GM12865 (cell line): ENCODE measurements at regions not wholly inside any gene's neighbourhood (a gene's known extent, or its start where the extent isn't known, plus 50 kb on each side); places are given as distances from the start of the nearest gene placed in this dataset.
"Not testable (repeated sequence)": the region's sequence is repeated elsewhere in the genome, so short reads cannot be mapped to it uniquely, and the experiment has no call there.

Source experiments
- DNase-seq: peaks from one replicate; pipeline ENCODE4 v3.0.0; 2010; ENCODE audit warnings: low read depth
- H3K4me3 ChIP-seq: 2 replicates; pipeline ENCODE4 v1.5.1; 2011; ENCODE audit warnings: mild to moderate bottlenecking, low read depth, low read length, control low read depth
- TF ChIP-seq, protein P1 (sequence below): IDR thresholded peaks from 2 replicates; pipeline ENCODE4 v1.5.1; 2011; ENCODE audit warnings: low read length, control low read depth, low read depth, inconsistent platforms; ENCODE audit not compliant: insufficient read depth; ENCODE audit errors: missing control alignments

DNA sequence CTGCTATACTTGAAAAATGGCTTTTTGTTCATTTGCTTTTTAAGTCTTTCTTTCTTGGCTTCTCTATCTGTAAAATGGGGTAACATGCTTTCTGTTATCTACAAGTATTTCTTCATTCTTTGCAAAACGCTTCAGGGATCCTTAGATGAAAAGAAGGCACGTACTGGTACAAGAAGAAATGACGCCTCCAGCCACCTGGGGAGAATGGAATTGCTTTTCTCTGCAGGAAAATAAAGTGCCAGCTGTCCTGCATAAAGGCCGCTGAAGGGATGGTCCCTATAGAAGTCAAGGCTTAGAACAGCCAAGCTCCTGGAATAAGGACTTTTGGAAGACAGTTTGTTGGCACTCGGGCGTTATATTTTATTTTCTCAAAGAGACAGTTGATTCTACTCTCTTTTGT is 210.8 kb upstream of the RASGEF1B start:
- no peak overlapping the region for H3K4me3 ChIP-seq
- no peak for DNase-seq
- TF ChIP-seq, protein P1, sequence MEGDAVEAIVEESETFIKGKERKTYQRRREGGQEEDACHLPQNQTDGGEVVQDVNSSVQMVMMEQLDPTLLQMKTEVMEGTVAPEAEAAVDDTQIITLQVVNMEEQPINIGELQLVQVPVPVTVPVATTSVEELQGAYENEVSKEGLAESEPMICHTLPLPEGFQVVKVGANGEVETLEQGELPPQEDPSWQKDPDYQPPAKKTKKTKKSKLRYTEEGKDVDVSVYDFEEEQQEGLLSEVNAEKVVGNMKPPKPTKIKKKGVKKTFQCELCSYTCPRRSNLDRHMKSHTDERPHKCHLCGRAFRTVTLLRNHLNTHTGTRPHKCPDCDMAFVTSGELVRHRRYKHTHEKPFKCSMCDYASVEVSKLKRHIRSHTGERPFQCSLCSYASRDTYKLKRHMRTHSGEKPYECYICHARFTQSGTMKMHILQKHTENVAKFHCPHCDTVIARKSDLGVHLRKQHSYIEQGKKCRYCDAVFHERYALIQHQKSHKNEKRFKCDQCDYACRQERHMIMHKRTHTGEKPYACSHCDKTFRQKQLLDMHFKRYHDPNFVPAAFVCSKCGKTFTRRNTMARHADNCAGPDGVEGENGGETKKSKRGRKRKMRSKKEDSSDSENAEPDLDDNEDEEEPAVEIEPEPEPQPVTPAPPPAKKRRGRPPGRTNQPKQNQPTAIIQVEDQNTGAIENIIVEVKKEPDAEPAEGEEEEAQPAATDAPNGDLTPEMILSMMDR, result no peak

DNA sequence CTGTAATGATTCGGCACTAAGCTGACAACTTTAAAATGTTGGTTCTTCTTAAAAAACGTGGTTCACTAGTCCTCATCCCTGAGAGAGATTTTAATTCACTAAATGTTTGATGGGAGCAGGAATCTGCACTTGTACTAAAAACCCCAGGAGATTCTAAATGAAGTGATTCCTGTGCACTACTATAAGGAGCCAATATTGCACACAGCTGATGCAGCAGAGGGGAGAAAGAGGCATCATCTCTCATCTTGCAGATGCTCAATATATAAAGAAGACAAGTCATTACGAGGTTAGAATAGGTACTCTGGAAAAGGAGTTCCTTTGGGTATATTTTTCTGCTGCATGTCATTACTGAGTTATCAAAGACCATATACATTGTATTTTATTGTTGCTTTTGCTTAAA is 207.6 kb upstream of the RASGEF1B start:
- no peak overlapping the region for H3K4me3 ChIP-seq
- DNase-seq, result no peak
- TF ChIP-seq, protein P1, result no peak

DNA sequence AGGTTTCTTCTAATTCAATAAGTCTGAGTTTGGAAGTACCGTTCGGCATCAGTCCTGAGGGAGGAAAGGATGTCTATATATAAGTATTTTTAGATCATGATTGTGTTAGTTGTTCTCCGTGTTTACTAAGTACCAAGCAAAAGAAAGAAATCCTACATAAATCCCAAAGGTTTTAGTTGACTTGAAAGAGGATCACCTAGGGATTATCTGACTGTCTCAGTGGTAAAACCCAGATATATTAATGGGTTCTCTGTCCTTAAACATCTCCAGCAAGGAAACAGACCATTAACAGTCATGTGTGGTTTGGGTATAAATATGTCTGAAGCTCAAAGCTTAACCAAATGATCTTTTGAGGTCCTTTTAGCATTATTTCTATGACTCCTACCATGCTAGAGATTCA is 207.1 kb upstream of the RASGEF1B start:
- no peak overlapping the region for H3K4me3 ChIP-seq
- no peak for DNase-seq
- TF ChIP-seq, protein P1, result no peak

DNA sequence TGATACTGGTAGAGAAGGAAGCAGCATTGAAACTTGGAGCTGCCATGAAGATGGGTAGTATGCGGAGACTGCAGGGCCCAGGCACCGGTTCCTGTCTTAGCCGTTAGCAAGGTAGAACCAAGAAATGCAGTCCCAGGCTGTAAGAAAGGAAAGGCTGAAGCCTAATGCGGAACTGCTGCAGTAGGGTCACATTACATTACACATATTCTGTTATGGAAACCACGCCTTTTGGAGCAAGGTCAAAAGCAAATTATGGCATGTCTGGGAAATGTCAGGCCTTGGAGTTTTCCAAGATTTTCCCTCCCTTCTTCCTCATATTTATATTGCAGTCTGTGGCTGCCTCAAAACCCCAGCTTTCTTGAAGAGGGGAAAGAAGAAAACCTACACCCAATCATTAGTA is 204.8 kb upstream of the RASGEF1B start:
- no peak for DNase-seq
- H3K4me3 ChIP-seq, result no peak overlapping the region
- TF ChIP-seq, protein P1, result no peak

DNA sequence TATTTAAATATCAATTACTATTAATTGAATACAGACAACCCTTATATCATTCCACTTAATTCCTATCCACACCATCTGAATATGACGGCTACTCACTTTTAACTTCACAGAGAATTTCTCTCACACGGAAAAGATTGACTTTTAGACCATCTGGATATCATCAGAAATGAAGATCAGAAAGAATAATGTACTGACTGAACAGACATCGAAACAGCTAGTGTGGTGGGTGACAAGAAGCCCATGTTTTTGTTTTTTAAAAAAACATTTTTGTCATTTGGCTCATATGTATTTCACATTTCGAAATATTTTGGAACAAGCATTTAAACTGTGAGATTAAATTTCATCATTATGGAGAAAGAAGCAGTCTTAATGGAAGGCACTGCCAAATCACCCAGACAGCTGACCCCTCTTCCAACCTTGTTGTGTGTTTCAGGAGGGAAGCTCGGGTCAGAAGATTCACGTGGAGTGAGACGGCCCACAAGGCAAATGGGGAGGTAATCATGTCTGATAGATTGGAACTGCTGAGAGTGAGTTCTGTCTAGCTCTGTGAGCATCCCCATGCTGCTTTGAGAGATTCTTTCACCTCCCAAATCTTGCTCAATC is 204.2 kb upstream of the RASGEF1B start:
- TF ChIP-seq, protein P1, result no peak
- DNase-seq, result no peak
- H3K4me3 ChIP-seq, result no peak overlapping the region

DNA sequence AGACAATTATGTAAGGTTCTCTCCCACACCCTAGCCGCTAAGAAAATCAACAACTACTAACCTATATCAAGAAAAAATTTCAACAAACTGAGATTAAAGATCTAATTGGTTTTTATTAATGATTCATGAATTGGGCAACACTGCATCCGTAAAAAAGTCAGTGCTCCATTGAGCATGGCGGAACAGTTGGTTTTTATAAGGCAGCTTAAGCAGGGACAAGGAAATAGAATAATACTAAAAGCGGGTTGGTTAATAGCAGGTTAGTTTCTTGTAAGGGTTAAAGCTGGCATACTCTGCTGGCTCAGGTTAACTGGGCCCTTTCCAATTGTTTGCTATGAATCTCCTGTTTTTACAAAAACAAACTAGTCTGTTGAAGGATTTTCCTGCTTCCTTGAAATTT is 202.3 kb upstream of the RASGEF1B start:
- H3K4me3 ChIP-seq, result no peak overlapping the region
- TF ChIP-seq, protein P1, result no peak
- no peak for DNase-seq

DNA sequence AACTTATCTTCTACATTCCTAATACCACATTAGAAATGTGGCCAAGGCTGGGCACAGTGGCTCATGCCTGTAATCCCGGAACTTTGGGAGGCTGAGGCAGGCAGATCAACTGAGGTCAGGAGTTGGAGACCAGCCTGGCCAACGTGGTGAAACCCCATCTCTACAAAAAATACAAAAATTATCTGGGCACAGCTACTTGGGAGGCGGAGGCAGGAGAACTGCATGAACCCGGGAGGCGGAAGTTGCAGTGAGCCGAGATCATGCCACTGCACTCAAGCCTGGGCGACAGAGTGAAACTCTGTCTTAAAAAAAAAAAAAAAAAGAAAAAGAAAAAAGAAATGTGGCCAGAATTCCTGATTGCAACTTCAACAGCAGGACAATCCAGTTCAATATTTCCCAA is 196.6 kb upstream of the RASGEF1B start:
- not testable (repeated sequence) for DNase-seq, H3K4me3 ChIP-seq

DNA sequence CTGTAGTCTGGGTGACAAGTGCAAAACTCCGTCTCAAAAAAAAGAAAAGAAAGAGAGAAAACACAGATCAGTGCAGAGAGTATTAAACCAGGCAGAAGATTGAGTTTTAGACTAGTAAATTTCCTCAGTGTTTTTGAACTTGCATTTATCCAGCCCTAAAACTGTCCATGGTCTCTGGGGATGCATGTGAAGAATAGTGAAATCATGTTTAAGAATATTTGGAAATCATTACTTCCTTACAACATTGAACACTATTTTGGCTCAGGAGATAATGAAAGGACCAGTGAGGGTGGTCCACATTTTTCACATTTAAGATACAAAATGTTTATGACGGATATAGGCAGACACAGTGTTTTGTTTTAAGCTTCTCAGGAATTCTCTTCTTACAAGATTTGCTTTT is 195.8 kb upstream of the RASGEF1B start:
- TF ChIP-seq, protein P1, result no peak
- H3K4me3 ChIP-seq, result no peak overlapping the region
- no peak for DNase-seq
